HG02981 (cell line): ENCODE measurements at regions not wholly inside any gene's neighbourhood (a gene's known extent, or its start where the extent isn't known, plus 50 kb on each side); places are given as distances from the start of the nearest gene placed in this dataset.
"Not testable (repeated sequence)": the region's sequence is repeated elsewhere in the genome, so short reads cannot be mapped to it uniquely, and the experiment has no call there.

Experiments used
- ATAC-seq: cut with Tn5 transposase; IDR thresholded peaks from one replicate; pipeline ENCODE4 v1.9.1; 2021; ENCODE audit warnings: mild to moderate bottlenecking, moderate library complexity; ENCODE audit not compliant: unreplicated experiment

- no peak for ATAC-seq
Measured at GRCh38 chrX:114272096-114272686, 311.7 kb upstream of the HTR2C start.

DNA sequence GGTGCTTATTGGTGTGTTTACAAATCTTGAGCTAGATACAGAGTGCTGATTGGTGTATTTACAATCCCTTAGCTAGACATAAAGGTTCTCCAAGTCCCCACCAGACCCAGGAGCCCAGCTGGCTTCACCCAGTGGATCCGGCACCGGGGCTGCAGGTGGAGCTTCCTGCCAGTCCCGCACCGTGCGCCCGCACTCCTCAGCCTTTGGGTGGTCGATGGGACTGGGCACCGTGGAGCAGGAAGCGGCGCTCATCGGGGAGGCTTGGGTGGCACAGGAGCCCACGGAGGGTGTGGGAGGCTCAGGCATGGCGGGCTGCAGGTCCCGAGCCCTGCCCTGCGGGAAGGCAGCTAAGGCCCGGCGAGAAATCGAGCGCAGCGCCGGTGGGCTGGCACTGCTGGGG, 313.5 kb upstream of the HTR2C start:
- not testable (repeated sequence) for ATAC-seq

DNA sequence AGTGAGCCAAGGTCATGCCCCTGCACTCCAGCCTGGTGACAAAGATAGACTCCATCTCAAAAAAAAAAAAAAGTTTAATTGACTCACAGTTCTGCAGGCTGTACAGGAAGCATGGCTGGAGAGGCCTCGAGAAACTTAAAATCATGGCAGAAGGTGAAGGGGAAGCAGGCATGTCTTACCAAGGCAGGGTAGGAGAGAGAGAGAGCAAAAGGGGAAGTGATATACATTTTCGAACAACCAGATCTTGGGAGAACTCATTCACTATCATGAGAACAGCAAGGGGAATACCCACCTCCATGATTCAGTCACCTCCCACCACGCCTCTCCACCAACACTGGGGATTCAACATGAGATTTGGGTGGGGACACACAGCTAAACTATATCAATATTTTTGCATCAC, 315.2 kb upstream of the HTR2C start:
- no peak for ATAC-seq

DNA sequence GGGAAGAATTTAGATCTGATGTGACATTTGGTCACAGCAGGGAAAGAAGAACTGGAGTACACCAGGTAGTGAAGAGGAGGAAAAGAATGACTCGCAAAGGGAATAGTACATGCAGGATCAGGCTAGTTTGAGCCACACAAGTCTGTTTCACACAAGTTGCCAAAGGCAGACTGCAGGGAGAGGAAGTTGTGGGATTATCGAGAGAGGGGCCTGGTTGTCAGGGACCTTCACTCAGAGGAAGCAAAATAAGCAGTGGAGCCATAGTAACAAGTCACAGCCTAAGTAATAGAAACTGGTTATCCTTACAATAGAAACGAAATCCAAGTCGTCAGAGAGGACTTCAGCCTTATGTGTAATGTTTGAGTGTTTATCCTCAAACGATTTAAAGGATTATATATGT, 316.7 kb upstream of the HTR2C start:
- no peak for ATAC-seq

GRCh38 chrX:114252186-114252585, 331.7 kb upstream of the HTR2C start:
- ATAC-seq: no peak

- no peak for ATAC-seq
Measured at GRCh38 chrX:114251575-114251974, 332.3 kb upstream of the HTR2C start.

- ATAC-seq: no peak
Measured at GRCh38 chrX:114221445-114221844, 362.4 kb upstream of the HTR2C start.

DNA sequence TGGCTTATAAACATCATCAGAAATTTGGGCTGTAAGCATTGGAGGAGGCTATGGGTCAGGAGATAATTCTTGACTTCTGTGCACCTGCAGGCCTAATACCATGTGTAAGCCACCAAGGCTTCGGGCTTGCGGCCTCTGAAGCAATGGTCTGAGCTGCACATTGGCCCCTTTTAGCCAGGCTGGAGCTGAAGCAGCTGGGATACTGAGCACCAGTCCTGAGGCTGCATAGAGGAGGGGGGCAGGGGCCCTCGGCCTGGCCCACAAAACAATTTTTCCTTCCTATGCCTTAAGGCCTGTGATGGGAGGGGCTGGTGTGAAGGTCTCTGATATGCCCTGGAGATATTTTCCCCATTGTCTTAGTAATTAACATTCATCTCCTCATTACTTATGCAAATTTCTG, 373.0 kb upstream of the HTR2C start:
- no peak for ATAC-seq

- ATAC-seq: no peak
Measured at GRCh38 chrX:114201622-114202021, 382.3 kb upstream of the HTR2C start.

GRCh38 chrX:114181195-114181594, 402.7 kb upstream of the HTR2C start:
- ATAC-seq: no peak

DNA sequence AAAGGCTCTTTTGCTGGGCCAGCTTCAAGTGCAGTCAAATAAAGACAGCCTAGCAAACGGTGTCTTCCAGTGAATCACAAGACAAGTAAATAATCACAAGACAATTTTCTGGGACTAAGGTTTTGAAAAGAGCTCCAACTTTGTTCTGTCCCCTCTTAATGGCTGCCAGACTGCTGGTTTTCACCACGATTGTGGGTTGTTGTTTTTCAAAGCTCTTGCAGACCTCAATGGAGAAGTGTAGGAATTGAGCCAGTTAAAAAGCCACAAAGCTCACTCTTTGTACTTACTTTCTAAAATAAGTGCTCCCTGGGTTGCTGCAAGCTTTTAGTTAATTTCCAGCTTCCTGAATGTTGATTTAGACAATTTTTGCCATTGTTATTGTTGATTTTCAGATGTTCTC, 405.8 kb upstream of the HTR2C start:
- ATAC-seq: no peak

- not testable (repeated sequence) for ATAC-seq
Measured at GRCh38 chrX:114167276-114167675, 416.6 kb upstream of the HTR2C start.

GRCh38 chrX:114166601-114167000, 417.3 kb upstream of the HTR2C start:
- no peak for ATAC-seq

DNA sequence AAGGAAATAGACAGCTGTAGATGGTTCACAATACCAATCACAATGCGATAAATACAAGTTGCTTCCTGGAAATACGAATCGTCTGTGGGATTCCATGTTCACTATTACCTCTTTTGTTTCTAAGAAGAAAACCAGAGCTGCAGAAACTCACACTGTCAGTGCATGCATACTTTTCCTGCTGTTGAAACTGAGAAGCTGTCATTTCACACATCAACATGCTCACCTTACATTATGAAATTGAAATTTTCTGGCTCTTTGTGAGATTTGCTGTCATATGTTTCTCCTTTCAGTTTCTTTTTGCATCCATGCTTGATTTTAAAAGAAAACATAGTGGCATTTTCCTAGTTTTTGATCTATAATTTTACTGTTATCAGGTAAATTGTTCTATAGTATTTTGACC, 418.3 kb upstream of the HTR2C start:
- ATAC-seq: no peak

- ATAC-seq: no peak
Measured at GRCh38 chrX:114162068-114162735, 421.7 kb upstream of the HTR2C start.

GRCh38 chrX:114152801-114153200, 431.1 kb upstream of the HTR2C start:
- ATAC-seq: no peak

DNA sequence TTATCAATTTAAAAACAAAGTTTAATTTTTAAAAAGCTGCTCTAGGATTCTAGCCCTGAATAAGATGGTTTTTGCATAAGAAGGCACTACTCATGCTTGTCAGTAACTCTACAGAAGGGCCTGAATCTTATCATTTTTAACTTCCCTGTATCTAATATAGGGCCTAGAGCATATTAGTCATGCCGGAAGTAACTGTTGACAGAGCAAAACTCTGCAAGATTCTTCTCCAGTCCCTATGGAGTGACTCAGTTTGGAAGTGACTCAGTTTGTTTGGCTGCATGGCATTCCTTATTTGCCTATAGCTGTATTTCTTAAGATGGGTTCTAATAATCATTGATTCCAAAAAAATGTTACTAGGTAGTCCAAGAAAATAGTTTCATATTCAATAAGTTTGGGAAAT, 431.8 kb upstream of the HTR2C start:
- ATAC-seq: no peak

DNA sequence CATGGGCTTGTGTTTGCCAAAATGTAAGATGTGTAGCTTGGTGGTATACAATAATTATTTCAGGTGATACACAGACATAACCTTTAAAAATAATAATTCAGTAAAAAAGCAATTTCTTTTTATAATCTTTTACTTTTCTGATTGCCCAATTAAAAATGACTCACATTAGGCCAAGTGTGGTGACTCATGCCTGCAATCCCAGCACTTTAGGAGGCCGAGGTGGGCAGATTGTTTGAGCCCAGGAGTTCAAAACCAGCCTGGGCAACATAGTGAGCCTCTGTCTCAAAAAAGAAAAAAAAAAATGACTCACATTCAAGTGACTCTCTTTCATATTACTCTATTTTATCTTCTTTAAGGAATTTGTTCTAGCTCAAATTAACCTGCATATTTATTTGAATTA, 449.4 kb upstream of the HTR2C start:
- no peak for ATAC-seq

DNA sequence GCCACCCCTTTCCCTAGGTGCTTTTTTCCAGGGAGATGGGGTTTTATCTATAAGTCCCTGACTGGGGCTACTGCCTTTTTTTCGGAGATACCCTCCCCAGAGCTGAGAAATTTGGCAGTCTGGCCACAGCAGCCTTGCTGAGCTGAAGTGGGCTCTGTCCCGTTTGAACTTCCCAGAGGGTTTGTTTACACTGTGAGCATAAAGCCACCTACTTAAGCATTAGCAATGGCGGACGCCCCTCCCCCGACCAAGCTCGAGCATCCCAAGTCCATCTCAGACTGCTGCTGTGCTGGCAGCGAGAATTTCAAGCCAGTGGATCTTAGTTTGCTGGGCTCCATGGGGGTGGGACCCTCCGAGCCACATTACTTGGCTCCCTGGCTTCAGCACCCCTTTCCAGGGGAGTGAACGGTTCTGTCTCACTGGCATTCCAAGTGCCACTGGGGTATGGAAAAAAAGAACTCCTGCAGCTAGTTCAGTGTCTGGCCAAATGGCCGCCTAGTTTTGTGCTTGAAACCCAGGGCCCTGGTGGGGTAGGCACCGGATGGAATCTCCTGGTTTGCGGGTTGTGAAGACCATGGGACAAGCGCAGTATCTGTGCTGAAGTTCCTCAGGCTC, 456.4 kb upstream of the HTR2C start:
- no peak for ATAC-seq

DNA sequence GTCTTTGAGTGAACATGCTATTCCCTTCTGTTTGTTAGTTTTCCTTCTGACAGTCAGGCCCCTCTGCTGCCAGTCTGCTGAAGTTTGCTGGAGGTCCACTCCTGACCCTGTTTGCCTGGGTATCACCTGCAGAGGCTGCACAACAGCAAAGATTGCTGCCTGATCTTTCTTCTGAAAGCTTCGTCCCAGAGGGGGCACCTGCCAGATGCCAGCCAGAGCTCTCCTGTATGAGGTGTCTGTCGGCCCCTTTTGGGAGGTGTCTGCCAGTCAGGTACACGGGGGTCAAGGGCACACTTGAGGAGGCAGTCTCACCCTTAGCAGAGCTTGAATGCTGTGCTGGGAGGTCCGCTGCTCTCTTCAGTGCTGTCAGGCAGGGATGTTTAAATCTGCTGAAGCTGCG, 456.9 kb upstream of the HTR2C start:
- no peak for ATAC-seq

DNA sequence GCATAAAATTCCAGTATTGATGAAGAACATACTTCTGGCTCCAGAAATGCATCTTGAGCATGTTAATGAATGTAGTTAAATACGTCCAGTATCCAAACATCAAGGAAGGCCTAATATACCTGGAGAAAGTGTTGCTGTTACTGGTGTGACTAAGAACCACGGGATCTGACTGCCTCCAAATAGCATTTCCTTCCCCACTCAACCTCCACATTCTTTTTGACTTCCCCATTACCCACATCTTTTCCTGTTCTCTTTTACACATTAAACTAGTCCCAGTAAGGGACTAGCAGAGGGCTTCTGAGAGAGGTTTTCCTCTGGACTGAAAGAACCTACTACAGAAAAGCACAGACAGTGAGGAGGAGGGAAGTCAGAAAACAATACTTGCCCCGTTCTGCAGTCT, 482.8 kb upstream of the HTR2C start:
- ATAC-seq: no peak

DNA sequence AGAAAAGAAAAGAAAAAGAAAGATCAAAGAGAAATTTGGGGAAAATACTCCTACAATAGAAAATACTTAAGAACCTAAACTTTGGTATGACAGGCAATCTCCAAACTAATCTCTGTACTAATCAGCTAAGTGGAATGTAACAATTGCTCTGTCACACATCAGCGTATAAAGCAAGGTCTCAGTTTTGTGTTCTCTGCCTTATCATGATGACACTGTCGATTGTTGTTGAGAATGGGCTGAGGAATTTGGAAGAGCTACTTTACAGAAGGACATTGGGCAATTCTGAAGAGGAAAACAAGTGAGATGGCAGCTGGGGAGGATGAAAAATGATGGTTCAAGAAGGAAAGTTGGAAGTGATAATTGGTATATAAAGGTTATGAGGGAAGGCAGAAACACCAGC, 486.0 kb upstream of the HTR2C start:
- ATAC-seq: no peak

DNA sequence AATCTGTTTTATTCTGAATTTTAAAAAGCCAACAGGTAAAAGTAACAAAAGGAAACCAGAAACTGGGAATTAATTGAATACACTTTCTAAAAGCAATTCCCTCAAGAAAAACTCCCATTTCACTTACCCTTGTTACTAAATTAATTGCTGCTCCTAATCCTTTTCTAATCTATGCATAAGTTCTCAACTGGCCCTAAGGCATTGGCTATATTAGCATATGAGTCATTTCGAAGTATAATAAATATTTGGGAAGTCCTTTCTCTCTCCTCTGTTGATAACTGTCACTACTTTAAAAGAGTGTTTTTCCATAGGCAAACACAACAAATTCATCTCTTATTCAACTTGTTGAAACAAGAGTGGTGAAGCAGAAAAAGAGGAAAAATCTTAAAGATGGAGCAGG, 486.5 kb upstream of the HTR2C start:
- ATAC-seq: no peak
